ENCODE measurements at regions not wholly inside any gene's neighbourhood (a gene's known extent, or its start where the extent isn't known, plus 50 kb on each side); places are given as distances from the start of the nearest gene placed in this dataset.
"Not testable (repeated sequence)": the region's sequence is repeated elsewhere in the genome, so short reads cannot be mapped to it uniquely, and the experiment has no call there.

- DNase-seq, result no peak
These were observed 128.9 kb downstream of the TMEM200A start for GRCh38 chr6:130494729-130495128.

DNA sequence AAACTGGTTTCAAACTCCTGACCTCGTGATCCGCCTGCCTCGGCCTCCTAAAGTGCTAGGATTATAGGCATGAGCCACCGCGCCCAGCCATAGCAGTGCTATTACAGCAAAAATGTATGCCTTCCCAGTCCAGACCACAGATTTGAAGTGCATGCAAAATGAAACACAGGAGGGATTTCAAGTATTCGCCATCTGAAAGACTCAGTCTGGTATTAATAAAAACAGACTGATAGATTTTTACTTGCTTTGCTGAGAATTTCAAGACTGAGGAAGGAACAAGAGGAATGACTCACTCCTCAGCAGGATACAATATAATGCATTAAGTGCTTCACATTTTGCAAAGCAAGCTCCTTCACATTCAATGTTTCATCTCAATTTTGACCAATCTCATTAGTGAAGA is 134.9 kb downstream of the TMEM200A start:
- DNase-seq, result no peak

- DNase-seq, result no peak
These were observed 137.3 kb downstream of the TMEM200A start for GRCh38 chr6:130503146-130503545.

DNA sequence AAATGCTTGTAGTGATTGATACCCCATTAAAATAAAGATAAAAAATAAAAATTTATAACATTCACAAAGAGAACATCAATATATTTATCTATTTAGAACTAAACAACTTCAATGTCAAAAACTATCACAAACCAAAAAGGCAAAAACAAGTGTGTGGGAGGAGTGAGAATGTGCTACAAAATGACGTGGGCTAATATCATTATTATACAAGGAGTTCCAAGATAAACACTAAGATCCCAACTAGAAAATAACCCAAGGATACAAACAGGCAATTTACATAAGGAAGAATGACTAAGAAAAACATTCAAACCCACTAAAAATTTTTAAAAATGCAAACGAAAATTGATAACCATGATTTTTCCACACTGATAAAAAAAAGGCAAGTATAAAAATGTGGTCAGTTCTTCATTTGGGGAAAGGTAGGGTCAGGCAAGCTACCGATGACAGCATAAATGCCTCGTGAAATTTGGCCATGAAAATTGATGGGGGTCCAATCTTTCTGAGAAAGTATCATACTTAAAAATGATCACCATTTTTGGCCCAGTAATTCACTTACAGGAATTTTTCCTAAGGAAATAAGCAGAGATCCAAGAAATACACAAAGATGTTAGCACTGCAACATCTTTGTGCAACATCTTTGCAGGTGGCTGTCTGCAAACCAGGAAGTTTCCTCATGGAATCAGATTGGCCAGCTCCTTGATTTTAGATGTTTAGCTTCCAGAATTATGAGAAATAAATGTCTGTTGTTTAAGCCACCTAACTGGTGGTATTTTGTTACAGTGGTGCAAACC is 140.2 kb downstream of the TMEM200A start:
- DNase-seq, result no peak

- DNase-seq, result not testable (repeated sequence)
These were observed 141.3 kb downstream of the TMEM200A start for GRCh38 chr6:130507005-130507665.

DNA sequence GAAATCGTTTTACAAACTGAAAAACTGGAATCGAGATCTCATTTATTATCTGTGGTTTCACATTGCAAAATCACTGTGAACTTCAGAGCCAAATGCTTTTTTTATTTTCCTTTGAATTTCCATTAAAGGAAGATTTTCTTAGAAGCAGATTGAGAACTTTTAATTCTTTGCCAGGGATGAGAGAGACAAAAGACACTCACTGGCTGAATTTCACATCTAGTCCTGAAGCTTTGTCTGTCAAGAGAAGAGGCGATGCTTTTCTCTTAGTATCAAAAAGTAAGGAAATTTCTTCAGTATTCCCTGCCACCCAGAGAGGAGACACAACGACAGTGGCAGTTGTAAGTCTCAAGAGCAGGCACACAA is 141.8 kb downstream of the TMEM200A start:
- no peak for DNase-seq

- DNase-seq, result no peak
These were observed 148.0 kb downstream of the TMEM200A start for GRCh38 chr6:130513770-130514169.

GRCh38 chr6:130514712-130515111 is 148.9 kb downstream of the TMEM200A start:
- DNase-seq, result no peak

- DNase-seq, result no peak
These were observed 149.5 kb downstream of the TMEM200A start for GRCh38 chr6:130515306-130515705.

DNA sequence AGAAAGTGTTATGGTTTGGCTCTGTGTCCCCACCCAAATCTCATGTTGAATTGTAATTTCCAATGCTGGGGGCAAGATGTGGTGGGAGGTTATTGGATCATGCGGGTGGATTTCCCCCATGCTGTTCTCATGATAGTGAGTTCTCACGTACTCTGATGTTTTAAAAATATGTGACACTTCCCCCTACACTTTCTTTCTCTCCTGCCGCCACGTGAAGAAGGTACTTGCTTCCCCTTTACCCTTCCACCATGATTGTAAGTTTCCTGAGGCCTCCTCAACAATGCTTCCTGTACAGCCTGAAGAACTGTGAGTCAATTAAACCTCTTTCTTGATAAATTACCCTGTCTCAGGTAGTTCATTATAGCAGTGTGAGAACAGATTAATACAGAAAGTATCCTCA is 150.8 kb downstream of the TMEM200A start:
- no peak for DNase-seq

- no peak for DNase-seq
These were observed 151.7 kb downstream of the TMEM200A start for GRCh38 chr6:130517444-130517931.

DNA sequence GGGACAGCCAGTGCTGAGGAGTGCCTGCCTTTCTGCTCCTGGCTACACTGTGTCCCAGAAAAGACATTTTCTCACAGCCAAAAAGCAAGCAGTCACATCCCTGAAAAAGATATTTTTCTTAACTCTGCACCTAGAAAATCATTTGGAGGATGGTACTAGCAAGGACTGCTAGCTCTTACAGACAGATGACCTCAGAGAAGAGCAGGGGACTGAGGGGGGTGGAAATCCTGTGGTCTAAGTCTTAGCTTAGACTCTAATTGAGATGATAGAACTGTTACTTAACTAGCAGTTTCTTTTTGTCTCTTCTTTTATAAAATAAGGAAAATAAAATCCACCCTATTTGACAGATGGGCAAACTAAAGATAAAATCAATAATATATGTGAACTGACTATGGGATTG is 152.8 kb downstream of the TMEM200A start:
- DNase-seq, result no peak

GRCh38 chr6:130520221-130520620 is 154.4 kb downstream of the TMEM200A start:
- DNase-seq, result no peak

DNA sequence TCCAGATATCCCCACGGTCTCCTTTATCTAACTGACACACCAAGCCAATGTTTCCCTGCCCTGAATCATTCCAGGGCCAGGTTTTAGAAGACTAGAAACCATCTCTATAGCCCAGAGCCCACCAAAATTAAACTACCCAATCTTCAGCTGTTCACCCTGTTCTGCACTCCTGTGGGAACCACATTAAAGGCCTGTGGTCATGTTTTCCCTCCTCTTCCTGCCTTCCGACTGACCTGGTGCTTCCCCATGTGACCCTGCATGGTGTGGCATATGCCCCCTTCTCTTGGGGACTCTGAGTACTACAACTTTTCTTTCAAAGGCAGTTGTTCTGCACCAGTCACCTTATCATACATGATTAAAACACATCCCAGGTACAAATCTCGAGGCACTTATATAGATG is 155.0 kb downstream of the TMEM200A start:
- DNase-seq, result no peak

GRCh38 chr6:130524552-130524951 is 158.7 kb downstream of the TMEM200A start:
- no peak for DNase-seq

GRCh38 chr6:130525408-130525807 is 159.6 kb downstream of the TMEM200A start:
- no peak for DNase-seq

GRCh38 chr6:130526466-130526865 is 160.6 kb downstream of the TMEM200A start:
- DNase-seq, result no peak

DNA sequence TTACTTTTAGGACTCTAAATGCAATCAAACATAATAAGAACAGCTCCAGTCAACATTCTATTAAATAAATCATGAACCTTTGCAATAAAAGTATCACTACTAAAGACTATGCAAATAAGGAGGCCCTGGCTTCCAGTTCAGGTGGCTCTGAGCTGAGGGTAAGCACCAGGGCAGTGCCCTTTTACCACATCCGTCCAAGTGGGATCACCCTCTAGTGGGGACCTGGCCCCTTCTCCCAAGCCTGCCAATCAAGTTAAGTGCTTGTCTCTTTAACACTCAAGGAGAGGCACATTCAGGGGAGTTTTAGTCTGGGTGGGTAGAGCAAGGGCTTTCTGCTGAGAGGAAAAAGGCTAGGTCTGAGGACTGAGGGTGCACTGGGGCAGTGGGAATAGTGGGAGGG is 161.4 kb downstream of the TMEM200A start:
- DNase-seq, result no peak

GRCh38 chr6:130529569-130530149 is 163.8 kb downstream of the TMEM200A start:
- no peak for DNase-seq

DNA sequence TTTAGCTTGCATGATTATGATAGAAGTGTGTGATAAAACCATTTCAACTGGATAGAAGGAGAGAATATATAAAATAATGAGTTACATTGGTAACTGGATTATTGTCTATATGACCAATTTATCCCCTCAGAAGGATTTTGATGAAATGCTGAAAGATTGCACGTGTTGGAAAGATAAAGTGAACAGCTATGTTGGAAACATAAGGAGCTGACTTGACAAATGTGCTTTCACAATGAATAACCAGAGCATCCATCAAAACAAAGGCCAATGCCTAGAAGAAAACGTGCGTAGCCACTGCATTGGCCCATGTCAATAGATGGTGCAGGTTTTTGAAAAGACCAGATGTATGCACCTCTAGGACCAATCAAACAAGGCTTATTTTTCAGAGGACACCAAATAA is 168.8 kb downstream of the TMEM200A start:
- DNase-seq, result no peak

GRCh38 chr6:130535242-130535641 is 169.4 kb downstream of the TMEM200A start:
- DNase-seq, result no peak

DNA sequence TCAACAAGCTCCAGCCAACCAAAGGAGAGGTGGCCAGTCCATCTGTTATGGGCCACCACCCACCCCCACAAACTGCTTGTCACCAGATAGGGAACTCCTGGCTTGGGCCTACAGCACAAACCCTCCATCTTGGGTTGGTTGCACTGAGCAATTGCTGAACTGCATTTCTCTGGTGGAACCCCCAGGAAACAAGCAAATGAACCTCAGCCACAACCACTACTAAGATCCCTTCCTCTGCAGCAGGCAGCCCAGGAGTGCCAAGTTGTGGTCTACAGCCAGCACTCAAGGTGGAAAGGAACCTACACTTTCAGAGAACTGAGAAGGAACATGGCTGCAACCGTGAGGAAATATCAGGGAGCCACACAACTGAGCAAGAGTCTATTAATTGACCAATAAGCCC is 171.6 kb downstream of the TMEM200A start:
- no peak for DNase-seq

- no peak for DNase-seq
These were observed 181.9 kb downstream of the TMEM200A start for GRCh38 chr6:130547723-130548122.

DNA sequence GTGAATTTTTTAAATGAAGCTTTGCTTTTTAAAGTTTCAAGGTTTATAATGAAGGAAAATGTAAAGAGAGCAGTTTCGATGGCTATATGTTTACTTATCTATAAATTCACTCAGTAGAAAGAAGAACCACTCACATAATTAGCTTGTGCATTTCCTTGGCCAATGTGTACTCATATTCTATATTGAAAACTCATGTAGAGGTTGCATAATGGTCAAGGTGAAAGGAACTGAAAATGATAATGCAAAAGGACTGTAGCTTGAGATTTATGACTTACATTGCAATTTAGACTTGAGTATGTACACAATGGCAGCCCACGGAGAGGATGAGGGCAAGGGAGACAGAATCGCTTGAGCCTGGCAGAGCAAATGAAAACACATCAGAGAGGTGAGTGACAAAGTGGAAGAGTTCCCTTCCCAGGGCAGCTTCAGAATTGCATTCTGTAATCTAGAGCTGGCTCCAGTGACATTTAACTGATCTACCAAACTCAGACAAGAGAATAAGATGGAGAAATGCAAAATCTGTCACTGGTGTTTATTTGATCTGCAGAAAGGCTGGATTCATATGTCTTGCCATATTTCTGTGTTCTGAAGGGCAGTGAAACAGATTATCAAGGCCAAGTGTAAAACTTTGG is 191.8 kb downstream of the TMEM200A start:
- peak; percentile 41 for DNase-seq
